ENCODE measurements at regions not wholly inside any gene's neighbourhood (a gene's known extent, or its start where the extent isn't known, plus 50 kb on each side); places are given as distances from the start of the nearest gene placed in this dataset.

DNA sequence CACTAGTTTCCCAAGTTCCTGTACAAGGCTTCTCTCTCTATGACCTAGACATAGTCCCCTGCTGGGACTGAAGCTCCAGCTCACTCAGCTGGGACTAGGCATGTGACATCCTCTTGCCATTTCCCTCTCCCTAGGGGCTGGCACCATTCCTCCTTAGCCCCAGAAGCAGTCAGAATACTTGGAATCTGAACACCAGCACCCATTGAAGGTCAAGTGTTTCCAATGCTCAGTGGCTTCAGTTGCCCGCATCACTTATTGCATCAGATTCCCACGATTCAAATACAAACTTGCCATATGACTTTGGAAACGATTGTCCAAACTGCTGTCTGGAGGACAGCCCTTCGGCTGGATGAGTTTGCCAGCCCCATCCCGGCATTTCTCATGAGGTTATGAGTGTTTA lies 65.5 kb upstream of the HOPX start:
- TF ChIP-seq POLR2A (IDR thresholded peaks at IDR 0.05; ENCODE audit: low read length) (no peak), GATA1 (IDR thresholded peaks at IDR 0.05; ENCODE audit: low read depth, low read length) (no peak)
